GM23248 (cell line): ENCODE measurements at regions not wholly inside any gene's neighbourhood (a gene's known extent, or its start where the extent isn't known, plus 50 kb on each side); places are given as distances from the start of the nearest gene placed in this dataset.

Experiments
- DNase-seq: peaks from one replicate; pipeline ENCODE4 v3.0.0-alpha.2; 2015
- H2AFZ ChIP-seq: fragments of 200-600 bp; sonication (generic); 2 replicates; pipeline ENCODE4 v1.6.1; 2016; ENCODE audit warnings: antibody characterized with exemption
- H3F3A ChIP-seq: fragments of 200-600 bp; sonication (generic); 2 replicates; pipeline ENCODE4 v1.6.1; 2016; ENCODE audit warnings: mild to moderate bottlenecking, antibody characterized with exemption, mixed run types; ENCODE audit not compliant: insufficient read depth
- H3K27ac ChIP-seq: fragments of 200-600 bp; sonication (generic); 2 replicates; pipeline ENCODE4 v1.5.1; 2016; ENCODE audit warnings: mild to moderate bottlenecking
- H3K27me3 ChIP-seq: fragments of 200-600 bp; sonication (generic); replicated peaks from 2 replicates; pipeline ENCODE4 v1.6.1; 2016; ENCODE audit warnings: mild to moderate bottlenecking; ENCODE audit not compliant: insufficient read depth
- H3K36me3 ChIP-seq: fragments of 200-600 bp; sonication (generic); 2 replicates; pipeline ENCODE4 v1.6.1; 2016; ENCODE audit warnings: low read depth, mild to moderate bottlenecking
- H3K4me1 ChIP-seq: fragments of 200-600 bp; sonication (generic); 2 replicates; pipeline ENCODE4 v1.6.1; 2016; ENCODE audit warnings: mild to moderate bottlenecking; ENCODE audit not compliant: insufficient read depth
- H3K4me2 ChIP-seq: fragments of 200-600 bp; sonication (generic); one replicate; pipeline ENCODE4 v1.6.1; 2016; ENCODE audit warnings: mild to moderate bottlenecking; ENCODE audit not compliant: unreplicated experiment
- H3K4me3 ChIP-seq: fragments of 200-600 bp; sonication (generic); 2 replicates; pipeline ENCODE4 v1.5.1; 2016; ENCODE audit warnings: mild to moderate bottlenecking
- H3K79me2 ChIP-seq: fragments of 200-600 bp; sonication (generic); 2 replicates; pipeline ENCODE4 v1.6.1; 2016; ENCODE audit warnings: mild to moderate bottlenecking; ENCODE audit not compliant: insufficient read depth
- H3K9ac ChIP-seq: fragments of 200-600 bp; sonication (generic); 2 replicates; pipeline ENCODE4 v1.6.1; 2016; ENCODE audit warnings: mild to moderate bottlenecking
- H3K9me2 ChIP-seq: fragments of 200-600 bp; sonication (generic); 2 replicates; pipeline ENCODE4 v1.6.1; 2016; ENCODE audit warnings: mixed run types, mild to moderate bottlenecking, moderate library complexity; ENCODE audit not compliant: insufficient read depth
- H3K9me3 ChIP-seq: fragments of 200-600 bp; sonication (generic); one replicate; pipeline ENCODE4 v1.6.1; 2017; ENCODE audit warnings: low read depth
- H4K20me1 ChIP-seq: fragments of 200-600 bp; sonication (generic); 2 replicates; pipeline ENCODE4 v1.6.0; 2016; ENCODE audit not compliant: insufficient read depth
- EZH2 ChIP-seq: fragments of 200-600 bp; sonication (generic); IDR thresholded peaks from 2 replicates; pipeline ENCODE4 v1.6.1; 2018; ENCODE audit warnings: antibody characterized with exemption, mild to moderate bottlenecking; ENCODE audit not compliant: insufficient read depth, poor library complexity, severe bottlenecking
- EZH2phosphoT487 ChIP-seq: fragments of 200-600 bp; sonication (generic); IDR thresholded peaks from 2 replicates; pipeline ENCODE4 v1.6.1; 2018; ENCODE audit warnings: antibody characterized with exemption, moderate library complexity, mild to moderate bottlenecking, low read depth; ENCODE audit not compliant: insufficient read depth
- WGBS, 2 experiments: methylation state at CpG; one replicate each; pipeline ENCODE4 v1.1.6; 2015 to 2017; ENCODE audit warnings: low lambda C conversion rate in 2 of 2, low coverage in 1 of 2; ENCODE audit errors: missing lambda C conversion rate in 2 of 2; 5-methylcytosine and 5-hydroxymethylcytosine counted together
- in situ Hi-C: fragments of 300-500 bp; cut with MboI; formaldehyde crosslinking; loops from 2 replicates; pipeline ENCODE4 v1.15.0; 2020

DNA sequence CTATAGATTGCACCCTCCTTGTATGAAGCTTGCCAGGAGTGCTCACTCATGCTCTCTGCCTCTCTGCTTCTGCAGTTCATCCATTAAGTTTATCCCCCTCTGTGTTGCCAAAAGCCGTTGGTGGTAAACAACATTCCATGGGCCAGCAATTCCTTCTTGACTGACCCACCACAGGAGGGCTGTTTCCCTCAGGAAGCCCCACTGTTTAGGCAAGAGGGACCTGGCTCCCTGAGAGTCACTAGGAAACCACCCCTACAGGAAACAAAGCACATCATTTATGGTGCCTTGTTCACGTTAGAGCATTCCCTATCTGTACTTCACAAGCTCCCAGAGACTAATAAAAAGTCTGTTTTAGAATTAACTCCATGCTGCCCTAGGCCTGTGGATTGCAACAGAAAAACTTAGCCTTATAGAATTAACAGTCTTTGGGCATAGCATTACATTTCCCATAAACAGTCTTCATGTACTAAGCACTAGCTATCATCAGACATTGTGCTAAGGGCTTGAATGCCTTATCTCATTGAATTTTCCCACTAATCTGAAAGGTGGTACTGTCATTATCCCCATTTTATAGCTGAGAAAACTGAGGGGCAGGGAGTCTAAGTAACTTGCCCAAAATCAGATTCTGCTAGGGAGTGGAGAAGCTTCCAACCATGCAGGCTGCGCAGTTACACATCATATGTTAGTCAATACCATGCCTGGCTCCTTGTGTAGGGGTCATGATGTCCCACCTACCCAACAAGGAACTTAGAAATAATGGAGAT lies 149.9 kb downstream of the SHQ1 start:
- Histone ChIP-seq H3K27ac (no peak overlapping the region), H3K9ac (no peak overlapping the region)
- in situ Hi-C loops, result no loop called here

DNA sequence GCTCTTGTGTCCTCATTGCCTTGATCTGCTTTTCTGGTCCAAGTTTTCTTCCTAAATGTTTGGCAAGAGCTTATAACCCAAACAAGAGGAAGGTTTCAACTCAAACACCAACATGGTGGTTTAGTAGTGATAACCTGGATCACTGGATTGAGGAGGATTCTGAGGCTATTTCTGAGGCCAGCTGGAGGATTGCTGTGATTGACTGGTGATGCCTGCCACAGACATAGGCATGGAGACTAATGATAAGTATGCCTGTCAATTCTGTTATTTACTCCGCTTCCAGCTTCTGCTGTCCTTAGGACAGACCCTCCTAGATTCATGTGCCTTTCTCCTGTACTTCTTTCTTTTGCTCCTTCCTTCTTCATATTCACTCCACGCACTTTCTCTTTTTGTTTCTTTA lies 150.5 kb downstream of the SHQ1 start:
- H3K4me3 ChIP-seq, result no peak overlapping the region
- no peaks in the 10 kb centered on the region for H3F3A ChIP-seq
- no peak overlapping the region for H2AFZ ChIP-seq
- H3K9ac ChIP-seq, result no peak overlapping the region
- no peaks in the 10 kb centered on the region for H3K79me2 ChIP-seq
- H3K27me3 ChIP-seq, result peaks cover 5% of the 10 kb centered on the region
- no peak overlapping the region for H3K27ac ChIP-seq
- 75 to 93% methylated on average over 2 of the region's 2 CpGs for WGBS, 2 experiments
- no peaks in the 10 kb centered on the region for H3K36me3 ChIP-seq
- H3K9me3 ChIP-seq, result no peaks in the 10 kb centered on the region
- no peak overlapping the region for H3K4me2 ChIP-seq
- TF ChIP-seq EZH2phosphoT487 (no peak), EZH2 (no peak)
- no peaks in the 10 kb centered on the region for H3K9me2 ChIP-seq
- DNase-seq, result no peak
- in situ Hi-C loops, result no loop called here
- 0 out of 2 replicates have a peak, but pooled peaks cover 4% of the 10 kb centered on the region for H3K4me1 ChIP-seq
- H4K20me1 ChIP-seq, result no peaks in the 10 kb centered on the region

More for the DNA sequence above, 149.9 kb downstream of the SHQ1 start:
- no peak for TF ChIP-seq EZH2phosphoT487
- TF ChIP-seq EZH2, result no peak
- Histone ChIP-seq H3K36me3 (no peaks in the 10 kb centered on the region), H3F3A (no peaks in the 10 kb centered on the region), H3K9me3 (no peaks in the 10 kb centered on the region), H2AFZ (no peak overlapping the region), H3K27me3 (peaks cover 5% of the 10 kb centered on the region), H3K4me1 (0 out of 2 replicates have a peak, but pooled peaks cover 4% of the 10 kb centered on the region), H3K4me3 (no peak overlapping the region), H3K4me2 (no peak overlapping the region), H4K20me1 (no peaks in the 10 kb centered on the region), H3K9me2 (no peaks in the 10 kb centered on the region), H3K79me2 (no peaks in the 10 kb centered on the region)
- no peak for DNase-seq
- 37 to 40% methylated on average over 3 of the region's 3 CpGs for WGBS, 2 experiments

DNA sequence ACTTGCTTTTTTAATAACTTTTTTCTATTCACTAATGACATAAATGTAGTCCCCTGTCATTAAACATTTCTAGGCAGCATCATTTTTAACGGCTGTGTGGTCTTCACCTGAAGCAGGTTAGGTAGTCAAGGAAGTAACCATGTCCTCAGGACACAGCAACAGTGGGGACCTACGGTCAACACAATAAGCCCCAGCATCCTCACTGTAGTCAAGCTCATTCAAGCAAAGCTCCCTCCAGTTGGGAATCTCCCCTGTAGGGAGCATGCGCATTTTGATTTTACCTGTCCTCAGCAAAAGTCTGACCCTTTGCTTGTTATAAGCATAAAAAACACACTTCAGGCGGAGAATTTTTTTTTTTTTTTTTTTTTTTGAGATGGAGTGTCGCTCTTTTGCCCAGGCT lies 151.4 kb downstream of the SHQ1 start:
- no peak overlapping the region for H2AFZ ChIP-seq
- no peaks in the 10 kb centered on the region for H4K20me1 ChIP-seq
- in situ Hi-C loops, result no loop called here
- 78 to 83% methylated on average over 5 of the region's 5 CpGs for WGBS, 2 experiments
- H3K4me1 ChIP-seq, result 0 out of 2 replicates have a peak, but pooled peaks cover 4% of the 10 kb centered on the region
- no peaks in the 10 kb centered on the region for H3K9me2 ChIP-seq
- DNase-seq, result no peak
- H3K79me2 ChIP-seq, result no peaks in the 10 kb centered on the region
- H3K27ac ChIP-seq, result no peak overlapping the region
- peaks cover 5% of the 10 kb centered on the region for H3K27me3 ChIP-seq
- no peak overlapping the region for H3K4me3 ChIP-seq
- no peak for TF ChIP-seq EZH2
- no peak for TF ChIP-seq EZH2phosphoT487
- H3F3A ChIP-seq, result no peaks in the 10 kb centered on the region
- no peaks in the 10 kb centered on the region for H3K9me3 ChIP-seq
- no peak overlapping the region for H3K9ac ChIP-seq
- H3K4me2 ChIP-seq, result no peak overlapping the region
- H3K36me3 ChIP-seq, result no peaks in the 10 kb centered on the region

DNA sequence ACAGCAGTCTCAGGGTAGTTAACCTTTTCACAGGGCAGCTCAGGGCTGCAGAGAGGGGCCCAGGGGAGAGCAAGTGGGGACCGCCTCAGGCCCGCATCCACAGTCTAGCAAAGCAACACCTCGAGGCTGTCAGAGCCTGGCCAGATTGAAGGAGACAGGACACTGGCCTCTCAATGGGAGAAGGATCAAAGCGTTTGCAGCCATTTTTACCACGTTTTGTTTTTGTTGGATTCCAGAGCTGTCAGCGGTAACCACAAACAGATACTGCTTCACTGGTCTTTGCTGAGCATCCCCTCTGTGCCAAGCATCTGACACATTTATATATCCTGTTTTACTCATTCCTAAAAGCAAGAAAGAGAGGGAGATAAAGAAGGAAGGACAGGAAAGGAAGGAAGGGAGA lies 153.8 kb downstream of the SHQ1 start:
- no peak overlapping the region for H3K9ac ChIP-seq
- H3K9me2 ChIP-seq, result no peaks in the 10 kb centered on the region
- peaks cover 5% of the 10 kb centered on the region for H3K27me3 ChIP-seq
- DNase-seq, result peak; percentile 50
- H3K36me3 ChIP-seq, result no peaks in the 10 kb centered on the region
- H2AFZ ChIP-seq, result no peak overlapping the region
- no peaks in the 10 kb centered on the region for H3F3A ChIP-seq
- H3K79me2 ChIP-seq, result no peaks in the 10 kb centered on the region
- H3K9me3 ChIP-seq, result no peaks in the 10 kb centered on the region
- 10 to 22% methylated on average over 6 of the region's 6 CpGs for WGBS, 2 experiments
- 0 out of 2 replicates have a peak, but pooled peaks cover 4% of the 10 kb centered on the region for H3K4me1 ChIP-seq
- no peak for TF ChIP-seq EZH2
- 0 out of 2 replicates have a peak, but pooled peaks have one; percentile 43 for TF ChIP-seq EZH2phosphoT487
- in situ Hi-C loops, result no loop called here
- no peaks in the 10 kb centered on the region for H4K20me1 ChIP-seq
- H3K4me3 ChIP-seq, result no peak overlapping the region
- H3K4me2 ChIP-seq, result peak overlapping the region; percentile 6
- H3K27ac ChIP-seq, result no peak overlapping the region
